ENCODE measurements at regions not wholly inside any gene's neighbourhood (a gene's known extent, or its start where the extent isn't known, plus 50 kb on each side); places are given as distances from the start of the nearest gene placed in this dataset.
A peak's percentile ranks its signal among the peaks of the same experiment; 100 is the strongest.

GRCh38 chr3:144636833-144637232 is 665.2 kb downstream of the DIPK2A start:
- peak; percentile 24 to 70 for DNase-seq (ENCODE audit: low read depth in 1 of 2, low spot score in 1 of 2)
- no peak for TF ChIP-seq JUND (IDR thresholded peaks at IDR 0.05; ENCODE audit: low read depth)
- in situ Hi-C loops (cut with HindIII; ENCODE audit: low pct_unique_long_range_greater_than_20kb, low sequenced_read_pairs): no loop called here

- no peak for DNase-seq (ENCODE audit: low read depth in 1 of 2, low spot score in 1 of 2)
- no peak for TF ChIP-seq JUND (IDR thresholded peaks at IDR 0.05; ENCODE audit: low read depth)
- in situ Hi-C loops (cut with HindIII; ENCODE audit: low pct_unique_long_range_greater_than_20kb, low sequenced_read_pairs): no loop called here
These were observed 666.4 kb downstream of the DIPK2A start for GRCh38 chr3:144638009-144638408.

- TF ChIP-seq JUND (IDR thresholded peaks at IDR 0.05; ENCODE audit: low read depth): no peak
- in situ Hi-C loops (cut with HindIII; ENCODE audit: low pct_unique_long_range_greater_than_20kb, low sequenced_read_pairs): no loop called here
- no peak for DNase-seq (ENCODE audit: low read depth in 1 of 2, low spot score in 1 of 2)
These were observed 672.2 kb downstream of the DIPK2A start for GRCh38 chr3:144643771-144644198.

GRCh38 chr3:144645300-144645699 is 673.7 kb downstream of the DIPK2A start:
- no peak for DNase-seq (ENCODE audit: low read depth in 1 of 2, low spot score in 1 of 2)
- no peak for TF ChIP-seq JUND (IDR thresholded peaks at IDR 0.05; ENCODE audit: low read depth)
- in situ Hi-C loops (cut with HindIII; ENCODE audit: low pct_unique_long_range_greater_than_20kb, low sequenced_read_pairs): no loop called here

- DNase-seq (ENCODE audit: low read depth in 1 of 2, low spot score in 1 of 2): no peak
- in situ Hi-C loops (cut with HindIII; ENCODE audit: low pct_unique_long_range_greater_than_20kb, low sequenced_read_pairs): no loop called here
- no peak for TF ChIP-seq JUND (IDR thresholded peaks at IDR 0.05; ENCODE audit: low read depth)
These were observed 678.8 kb downstream of the DIPK2A start for GRCh38 chr3:144650380-144650779.

- no peak for TF ChIP-seq JUND (IDR thresholded peaks at IDR 0.05; ENCODE audit: low read depth)
- peak in 1 of 2 experiments; percentile 15 for DNase-seq (ENCODE audit: low read depth in 1 of 2, low spot score in 1 of 2)
- in situ Hi-C loops (cut with HindIII; ENCODE audit: low pct_unique_long_range_greater_than_20kb, low sequenced_read_pairs): no loop called here
These were observed 681.0 kb downstream of the DIPK2A start for GRCh38 chr3:144652573-144652972.

- no peak for DNase-seq (ENCODE audit: low read depth in 1 of 2, low spot score in 1 of 2)
- no peak for TF ChIP-seq JUND (IDR thresholded peaks at IDR 0.05; ENCODE audit: low read depth)
- in situ Hi-C loops (cut with HindIII; ENCODE audit: low pct_unique_long_range_greater_than_20kb, low sequenced_read_pairs): no loop called here
These were observed 683.8 kb downstream of the DIPK2A start for GRCh38 chr3:144655423-144655822.

- in situ Hi-C loops (cut with HindIII; ENCODE audit: low pct_unique_long_range_greater_than_20kb, low sequenced_read_pairs): no loop called here
- no peak for DNase-seq (ENCODE audit: low read depth in 1 of 2, low spot score in 1 of 2)
- TF ChIP-seq JUND (IDR thresholded peaks at IDR 0.05; ENCODE audit: low read depth): no peak
These were observed 688.6 kb downstream of the DIPK2A start for GRCh38 chr3:144660186-144660585.

- in situ Hi-C loops (cut with HindIII; ENCODE audit: low pct_unique_long_range_greater_than_20kb, low sequenced_read_pairs): no loop called here
- peak in 1 of 2 experiments; percentile 50 for DNase-seq (ENCODE audit: low read depth in 1 of 2, low spot score in 1 of 2)
- no peak for TF ChIP-seq JUND (IDR thresholded peaks at IDR 0.05; ENCODE audit: low read depth)
These were observed 691.1 kb downstream of the DIPK2A start for GRCh38 chr3:144662729-144663128.

GRCh38 chr3:144663456-144664436 is 692.1 kb downstream of the DIPK2A start:
- no peak for DNase-seq (ENCODE audit: low read depth in 1 of 2, low spot score in 1 of 2)
- TF ChIP-seq JUND (IDR thresholded peaks at IDR 0.05; ENCODE audit: low read depth): no peak
- in situ Hi-C loops (cut with HindIII; ENCODE audit: low pct_unique_long_range_greater_than_20kb, low sequenced_read_pairs): no loop called here

GRCh38 chr3:144665567-144666053 is 694.0 kb downstream of the DIPK2A start:
- in situ Hi-C loops (cut with HindIII; ENCODE audit: low pct_unique_long_range_greater_than_20kb, low sequenced_read_pairs): no loop called here
- no peak for TF ChIP-seq JUND (IDR thresholded peaks at IDR 0.05; ENCODE audit: low read depth)
- no peak for DNase-seq (ENCODE audit: low read depth in 1 of 2, low spot score in 1 of 2)

GRCh38 chr3:144670571-144670970 is 698.9 kb downstream of the DIPK2A start:
- no peak for DNase-seq (ENCODE audit: low read depth in 1 of 2, low spot score in 1 of 2)
- in situ Hi-C loops (cut with HindIII; ENCODE audit: low pct_unique_long_range_greater_than_20kb, low sequenced_read_pairs): no loop called here
- no peak for TF ChIP-seq JUND (IDR thresholded peaks at IDR 0.05; ENCODE audit: low read depth)

- no peak for TF ChIP-seq JUND (IDR thresholded peaks at IDR 0.05; ENCODE audit: low read depth)
- peak in 1 of 2 experiments; percentile 19 for DNase-seq (ENCODE audit: low read depth in 1 of 2, low spot score in 1 of 2)
- in situ Hi-C loops (cut with HindIII; ENCODE audit: low pct_unique_long_range_greater_than_20kb, low sequenced_read_pairs): no loop called here
These were observed 705.5 kb downstream of the DIPK2A start for GRCh38 chr3:144677103-144677502.
